Skin epidermis (tissue), 12 donors: ENCODE measurements at regions not wholly inside any gene's neighbourhood (a gene's known extent, or its start where the extent isn't known, plus 50 kb on each side); places are given as distances from the start of the nearest gene placed in this dataset.
"Not testable (repeated sequence)": the region's sequence is repeated elsewhere in the genome, so short reads cannot be mapped to it uniquely, and the experiment has no call there.

Experiments used
- H3K27ac ChIP-seq, 21 experiments: fragments of 200-600 bp; sonication (generic) in 11 of 21; one replicate each; pipeline ENCODE4 v1.5.0; 2020; ENCODE audit warnings: mild to moderate bottlenecking in 3 of 21, inconsistent platforms in 2 of 21, moderate library complexity in 2 of 21
- H3K4me3 ChIP-seq, 7 experiments: fragments of 200-600 bp; sonication (generic) in 2 of 7; one replicate each; pipeline ENCODE4 v1.5.0; 2020; ENCODE audit warnings: inconsistent platforms in 2 of 7, mild to moderate bottlenecking in 2 of 7, moderate library complexity in 1 of 7

DNA sequence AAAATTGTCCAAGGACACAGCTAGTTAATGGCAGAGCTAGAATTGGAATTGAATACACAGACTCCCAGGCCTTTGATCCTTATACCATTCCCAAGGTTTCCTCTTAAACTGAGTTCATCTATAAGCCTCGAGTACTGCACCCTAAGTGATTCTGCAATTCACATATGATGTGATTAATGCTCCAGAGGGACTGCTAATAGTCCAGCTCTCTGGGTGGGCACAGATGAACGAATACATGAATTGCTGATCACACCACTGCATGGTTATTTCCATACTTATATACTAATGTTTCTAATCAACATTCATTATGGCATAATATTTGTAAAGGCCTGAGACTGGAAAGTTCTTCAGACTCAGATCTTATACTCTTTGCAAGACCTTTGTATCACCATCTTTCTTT lies 101.8 kb downstream of the NUFIP1 start:
- H3K27ac ChIP-seq: no peak overlapping the region
- H3K4me3 ChIP-seq: no peak overlapping the region

- Histone ChIP-seq H3K4me3 (no peak overlapping the region), H3K27ac (no peak overlapping the region)
Observed at GRCh38 chr13:44884076-44884729, 105.1 kb downstream of the NUFIP1 start.

- H3K4me3 ChIP-seq: no peak overlapping the region
Observed at GRCh38 chr13:44879452-44880058, 109.7 kb downstream of the NUFIP1 start.

DNA sequence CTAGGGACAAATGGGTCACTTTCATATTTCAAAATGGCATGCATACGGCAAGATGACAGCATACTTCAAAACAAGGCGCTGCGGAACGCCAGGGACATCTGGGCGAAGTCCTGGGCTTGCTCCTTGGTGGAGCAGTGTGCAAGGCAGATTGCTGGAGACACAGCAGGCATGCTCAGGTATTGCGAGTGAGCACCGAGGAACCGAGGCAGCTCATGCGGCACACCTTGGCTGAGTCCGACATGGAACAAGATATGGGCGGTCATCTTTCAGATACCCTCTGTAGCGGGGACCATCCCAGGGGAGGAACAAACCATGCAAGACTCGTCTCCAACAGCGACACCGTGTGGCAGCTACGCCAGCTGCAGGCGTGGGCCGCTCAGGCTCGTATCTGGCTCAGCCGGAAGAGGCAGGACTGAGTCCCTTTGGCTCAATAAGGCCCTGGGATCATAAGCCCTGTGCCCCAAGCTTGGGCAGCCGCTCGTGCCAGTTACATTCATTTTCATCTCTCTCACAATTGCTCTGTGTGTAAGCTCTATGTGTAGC lies 112.4 kb downstream of the NUFIP1 start:
- Histone ChIP-seq H3K27ac (no peak overlapping the region), H3K4me3 (no peak overlapping the region)

More at GRCh38 chr13:44879452-44880058, 109.7 kb downstream of the NUFIP1 start:
- H3K27ac ChIP-seq: no peak overlapping the region

DNA sequence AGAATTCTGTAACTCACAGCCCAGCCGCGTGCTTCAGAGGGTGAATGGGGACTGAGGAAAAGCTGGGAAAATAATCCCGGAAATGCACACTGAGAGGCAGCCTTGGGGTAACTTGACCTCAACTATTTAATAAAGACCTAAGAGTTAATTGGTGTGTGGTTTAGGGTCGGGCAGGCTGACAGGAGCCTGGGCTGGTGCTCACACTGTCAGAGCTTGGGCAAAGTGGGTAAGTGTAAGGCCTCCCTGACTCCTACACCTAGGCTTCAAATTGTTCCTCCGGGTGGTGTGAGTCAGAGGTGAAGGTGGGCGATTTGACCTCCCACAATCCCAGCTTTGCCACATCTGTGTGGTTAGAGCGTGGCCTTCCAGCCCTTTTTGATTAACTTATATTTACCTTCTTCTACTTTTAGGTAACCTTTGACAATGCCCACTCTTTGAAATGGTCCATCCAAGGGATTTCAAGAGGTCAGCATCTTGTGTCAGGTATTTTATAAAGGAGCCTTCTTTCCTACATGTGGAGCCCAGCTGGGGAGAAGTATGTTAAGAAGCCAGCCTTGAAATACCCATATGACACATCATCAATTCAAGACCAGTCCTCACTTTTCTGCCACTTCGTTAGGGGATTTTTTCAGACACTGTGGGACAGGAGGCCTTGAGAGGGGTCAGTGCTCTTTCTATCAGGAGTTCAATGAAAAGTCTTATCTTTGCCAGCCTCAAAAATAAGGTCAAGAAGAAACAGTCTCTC lies 114.2 kb downstream of the NUFIP1 start:
- H3K27ac ChIP-seq: no peak overlapping the region

DNA sequence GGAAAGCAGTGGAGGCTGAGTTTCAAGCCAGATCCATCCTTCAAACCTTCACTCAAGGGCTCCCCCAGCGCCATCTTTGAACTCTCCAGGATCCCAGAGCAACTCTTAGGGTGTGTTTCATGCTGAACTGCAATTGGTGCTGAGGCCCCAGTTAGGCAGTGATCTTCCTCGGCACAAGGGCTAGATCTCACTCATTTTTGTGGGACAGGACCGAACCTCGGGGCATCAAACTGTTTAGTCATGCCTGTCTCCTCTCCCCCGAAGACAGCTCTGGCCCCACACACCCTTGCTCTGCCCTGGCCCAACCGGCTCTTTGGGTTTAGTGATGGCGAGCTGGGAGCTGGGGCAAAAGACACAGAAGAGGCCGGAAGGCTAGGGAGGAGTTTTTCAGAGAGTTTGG lies 115.1 kb downstream of the NUFIP1 start:
- no peak overlapping the region for H3K27ac ChIP-seq

More for the DNA sequence above, 114.2 kb downstream of the NUFIP1 start:
- no peak overlapping the region for H3K4me3 ChIP-seq

GRCh38 chr13:44873461-44873860 lies 115.8 kb downstream of the NUFIP1 start:
- H3K27ac ChIP-seq: no peak overlapping the region
- H3K4me3 ChIP-seq: no peak overlapping the region

More for the DNA sequence above, 115.1 kb downstream of the NUFIP1 start:
- H3K4me3 ChIP-seq: no peak overlapping the region

GRCh38 chr13:44872751-44873150 lies 116.5 kb downstream of the NUFIP1 start:
- Histone ChIP-seq H3K4me3 (no peak overlapping the region), H3K27ac (no peak overlapping the region)

GRCh38 chr13:44870456-44870929 lies 118.8 kb downstream of the NUFIP1 start:
- Histone ChIP-seq H3K27ac (no peak overlapping the region), H3K4me3 (no peak overlapping the region)

DNA sequence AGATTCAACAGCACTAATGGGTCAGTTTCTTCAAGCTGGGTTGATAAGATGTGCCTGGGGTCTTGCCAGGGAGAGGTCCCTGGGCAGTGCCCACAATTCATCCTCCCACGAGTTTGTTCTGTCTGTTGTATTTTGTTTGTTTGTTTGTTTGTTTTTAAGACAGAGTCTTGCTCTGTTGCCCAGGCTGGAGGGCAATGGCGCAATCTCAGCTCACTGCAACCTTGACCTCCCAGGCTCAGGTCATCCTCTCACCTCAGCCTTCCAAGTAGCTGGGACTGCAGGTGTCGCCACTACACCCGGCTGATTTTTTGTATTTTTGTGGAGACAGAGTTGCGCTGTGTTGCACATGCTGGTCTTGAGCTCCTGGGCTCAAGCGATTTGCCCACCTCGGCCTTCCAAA lies 120.1 kb downstream of the NUFIP1 start:
- Histone ChIP-seq H3K27ac (no peak overlapping the region), H3K4me3 (no peak overlapping the region)

DNA sequence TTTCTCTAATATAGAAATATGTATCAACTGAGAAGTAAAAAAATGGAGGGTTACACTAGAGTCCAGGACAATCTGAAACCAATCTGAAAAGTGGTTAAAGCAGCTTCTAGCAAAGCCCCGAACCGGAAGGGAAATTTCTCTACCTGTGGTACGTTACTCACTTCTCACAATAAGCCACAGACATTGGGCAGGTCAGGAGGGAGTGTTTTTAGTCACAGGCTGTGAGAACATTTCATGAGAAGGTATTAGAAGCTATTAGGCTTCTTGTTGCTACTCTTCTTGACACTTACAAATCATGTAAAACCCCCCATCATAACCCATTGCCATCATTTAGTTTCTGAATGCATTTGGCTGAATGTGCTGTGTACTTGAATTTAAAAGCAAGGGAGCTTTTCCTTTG lies 120.9 kb downstream of the NUFIP1 start:
- no peak overlapping the region for H3K27ac ChIP-seq

GRCh38 chr13:44867825-44868224 lies 121.4 kb downstream of the NUFIP1 start:
- H3K4me3 ChIP-seq: no peak overlapping the region
- no peak overlapping the region for H3K27ac ChIP-seq

More for the DNA sequence above, 120.9 kb downstream of the NUFIP1 start:
- H3K4me3 ChIP-seq: no peak overlapping the region

DNA sequence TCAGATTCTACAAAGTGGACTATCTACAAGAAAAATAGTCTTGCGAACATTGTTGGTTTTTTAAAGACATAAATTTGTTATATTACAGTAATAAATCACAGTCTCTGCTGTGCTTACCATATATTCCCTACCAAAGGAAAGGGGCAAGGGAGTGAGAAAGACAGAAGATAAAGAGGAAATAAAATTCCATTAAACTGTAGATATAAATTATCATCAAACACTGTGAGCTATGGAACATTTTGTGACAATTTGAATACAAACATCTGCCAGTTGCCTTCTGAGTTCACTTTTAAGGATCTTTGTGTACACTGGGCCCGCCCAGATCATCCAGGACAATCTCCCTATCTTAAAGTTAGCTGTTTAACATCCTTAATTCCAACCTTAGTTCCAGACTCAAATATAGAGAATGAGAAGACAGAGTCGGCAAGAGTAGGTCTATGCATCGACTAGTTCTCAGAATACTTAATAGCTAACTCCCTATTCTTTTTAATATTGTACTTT lies 122.8 kb downstream of the NUFIP1 start:
- no peak overlapping the region for H3K27ac ChIP-seq

DNA sequence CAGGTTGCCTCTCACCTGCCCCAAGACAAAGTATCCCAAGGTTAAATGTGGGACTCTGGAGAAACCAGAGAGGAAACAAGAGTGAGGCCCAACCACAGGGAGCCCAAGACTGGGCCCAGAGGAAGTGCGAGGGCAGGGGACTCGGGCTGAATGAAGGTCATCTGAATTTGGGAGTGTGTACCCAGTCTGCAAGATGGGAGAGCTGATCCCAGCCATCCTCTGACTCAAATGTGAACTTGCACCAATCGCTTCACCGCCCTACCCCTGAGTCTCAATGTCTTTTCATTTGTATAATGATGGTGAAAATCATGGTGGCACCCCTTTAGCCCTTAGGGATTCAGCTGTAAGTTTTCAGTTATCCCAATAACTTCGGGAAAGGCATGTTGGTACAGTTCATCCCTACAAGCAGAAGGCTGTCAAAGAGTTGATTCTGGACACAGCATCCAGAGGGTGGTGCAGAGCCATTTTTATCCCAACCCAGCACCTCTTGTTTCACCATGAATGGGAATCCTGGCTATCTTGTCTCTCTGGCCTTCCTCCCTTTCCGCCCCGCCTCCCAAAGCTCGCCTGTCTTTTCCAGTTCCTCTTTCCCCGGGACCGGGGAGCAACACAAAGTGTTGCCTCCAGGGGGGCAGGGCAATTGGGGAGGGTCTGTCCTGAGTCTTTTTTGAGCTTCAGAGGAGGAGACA lies 123.4 kb downstream of the NUFIP1 start:
- no peak overlapping the region for H3K4me3 ChIP-seq
- no peak overlapping the region for H3K27ac ChIP-seq

More for the DNA sequence above, 122.8 kb downstream of the NUFIP1 start:
- H3K4me3 ChIP-seq: no peak overlapping the region

GRCh38 chr13:44863641-44864040 lies 125.6 kb downstream of the NUFIP1 start:
- not testable (repeated sequence) for H3K27ac ChIP-seq

GRCh38 chr13:44860454-44860853 lies 128.8 kb downstream of the NUFIP1 start:
- H3K27ac ChIP-seq: no peak overlapping the region

More at GRCh38 chr13:44863641-44864040, 125.6 kb downstream of the NUFIP1 start:
- H3K4me3 ChIP-seq: not testable (repeated sequence)

DNA sequence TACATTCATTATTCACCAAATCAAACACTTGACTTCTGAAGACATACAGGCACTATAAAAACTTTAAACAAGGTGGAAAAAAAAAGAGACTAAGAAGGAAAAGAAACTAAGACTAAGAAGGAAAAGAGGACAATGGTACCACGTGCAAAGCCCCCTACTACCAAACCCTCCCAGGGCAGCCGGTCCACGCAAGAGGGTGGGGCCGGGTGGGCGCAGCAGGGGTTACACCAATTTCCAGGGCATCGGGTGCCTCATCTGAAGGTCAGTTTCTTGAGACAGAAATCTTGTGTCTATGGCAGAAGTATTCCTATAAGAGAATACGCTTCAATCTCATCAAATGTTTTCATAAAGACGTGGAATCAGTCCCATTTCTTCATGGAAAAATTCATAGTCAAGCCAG lies 131.5 kb downstream of the NUFIP1 start:
- H3K27ac ChIP-seq: no peak overlapping the region
- no peak overlapping the region for H3K4me3 ChIP-seq

More at GRCh38 chr13:44860454-44860853, 128.8 kb downstream of the NUFIP1 start:
- no peak overlapping the region for H3K4me3 ChIP-seq

- H3K4me3 ChIP-seq: no peak overlapping the region
- no peak overlapping the region for H3K27ac ChIP-seq
Observed at GRCh38 chr13:44857061-44857460, 132.2 kb downstream of the NUFIP1 start.

DNA sequence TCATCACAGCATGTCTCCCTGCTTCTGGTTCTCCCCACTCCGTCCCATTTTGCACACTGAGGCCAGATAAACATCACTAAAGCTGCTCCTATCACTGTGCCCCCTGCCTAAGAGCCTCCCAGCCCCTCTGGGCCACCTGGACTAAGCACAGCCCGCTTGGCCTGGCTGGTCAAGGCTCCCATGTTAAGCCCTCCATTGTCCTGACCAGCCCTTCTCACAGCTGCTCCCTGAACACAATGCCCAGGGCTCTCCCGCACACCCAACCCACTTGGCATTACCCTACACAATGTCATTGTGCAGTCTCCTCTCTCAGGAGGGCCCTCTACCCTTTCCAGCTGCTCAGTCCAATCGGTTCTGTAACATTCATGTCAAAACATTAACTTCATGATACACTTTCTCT lies 133.4 kb downstream of the NUFIP1 start:
- H3K4me3 ChIP-seq: no peak overlapping the region
- no peak overlapping the region for H3K27ac ChIP-seq
